RWPE2 (cell line): ENCODE measurements at regions not wholly inside any gene's neighbourhood (a gene's known extent, or its start where the extent isn't known, plus 50 kb on each side); places are given as distances from the start of the nearest gene placed in this dataset.

Experiments used
- ATAC-seq: fragments of 200-7000 bp; cut with Tn5 transposase; 3 replicates; pipeline ENCODE4 v1.9.1; 2021; ENCODE audit warnings: low read depth
- DNase-seq: peaks from one replicate; pipeline ENCODE4 v3.0.0-alpha.2; 2020; ENCODE audit warnings: low spot score
- H3K27ac ChIP-seq: fragments of 450-650 bp; 2 replicates; pipeline ENCODE4 v1.5.1; 2017; ENCODE audit warnings: mild to moderate bottlenecking; ENCODE audit not compliant: poor library complexity, severe bottlenecking
- H3K27me3 ChIP-seq: fragments of 250-450 bp; sonication (Bioruptor Pico); 2 replicates; pipeline ENCODE4 v1.5.1; 2021; ENCODE audit warnings: mild to moderate bottlenecking, moderate library complexity; ENCODE audit not compliant: insufficient read depth, poor library complexity, severe bottlenecking
- H3K36me3 ChIP-seq: fragments of 250-450 bp; sonication (Bioruptor Pico); 2 replicates; pipeline ENCODE4 v1.5.1; 2020; ENCODE audit warnings: low read depth, mild to moderate bottlenecking, moderate library complexity
- H3K4me1 ChIP-seq: fragments of 250-450 bp; sonication (Bioruptor Pico); 2 replicates; pipeline ENCODE4 v1.5.1; 2021; ENCODE audit warnings: mild to moderate bottlenecking, moderate library complexity; ENCODE audit not compliant: insufficient read depth, poor library complexity, severe bottlenecking
- H3K4me3 ChIP-seq: fragments of 250-450 bp; sonication (Bioruptor Pico); 2 replicates; pipeline ENCODE4 v1.5.1; 2021; ENCODE audit warnings: mild to moderate bottlenecking, moderate library complexity; ENCODE audit not compliant: severe bottlenecking
- H3K9me3 ChIP-seq: fragments of 250-450 bp; sonication (Bioruptor Pico); 2 replicates; pipeline ENCODE4 v1.5.1; 2021; ENCODE audit warnings: mild to moderate bottlenecking, moderate library complexity; ENCODE audit not compliant: severe bottlenecking
- CTCF ChIP-seq: fragments of 450-650 bp; IDR thresholded peaks from one replicate; pipeline ENCODE4 v1.5.1; 2017; ENCODE audit warnings: mild to moderate bottlenecking, moderate library complexity; ENCODE audit not compliant: poor library complexity, severe bottlenecking

GRCh38 chr3:96748139-96748538, 66.3 kb upstream of the EPHA6 start:
- Histone ChIP-seq H3K9me3 (no peaks in the 10 kb centered on the region), H3K4me3 (no peak overlapping the region), H3K4me1 (peaks cover 2% of the 10 kb centered on the region), H3K36me3 (no peaks in the 10 kb centered on the region), H3K27ac (no peak overlapping the region), H3K27me3 (no peaks in the 10 kb centered on the region)
- ATAC-seq = no peak
- no peak for DNase-seq
- TF ChIP-seq CTCF = no peak

GRCh38 chr3:96750094-96750767, 64.2 kb upstream of the EPHA6 start:
- Histone ChIP-seq H3K9me3 (no peaks in the 10 kb centered on the region), H3K27me3 (no peaks in the 10 kb centered on the region), H3K4me1 (peaks cover under 1% of the 10 kb centered on the region), H3K27ac (no peak overlapping the region), H3K4me3 (no peak overlapping the region), H3K36me3 (no peaks in the 10 kb centered on the region)
- ATAC-seq = no peak
- DNase-seq = no peak
- TF ChIP-seq CTCF = no peak

- no peak for DNase-seq
- no peak for TF ChIP-seq CTCF
- no peak for ATAC-seq
- H3K4me3 ChIP-seq = no peak overlapping the region
- H3K4me1 ChIP-seq = peaks cover 8% of the 10 kb centered on the region
- H3K27me3 ChIP-seq = no peaks in the 10 kb centered on the region
- no peak overlapping the region for H3K27ac ChIP-seq
- no peaks in the 10 kb centered on the region for H3K9me3 ChIP-seq
- no peaks in the 10 kb centered on the region for H3K36me3 ChIP-seq
Observed at GRCh38 chr3:96753124-96753523, 61.3 kb upstream of the EPHA6 start.

- no peak for DNase-seq
- TF ChIP-seq CTCF = no peak
- Histone ChIP-seq H3K4me3 (no peak overlapping the region), H3K27ac (no peak overlapping the region), H3K27me3 (no peaks in the 10 kb centered on the region), H3K9me3 (no peaks in the 10 kb centered on the region), H3K36me3 (no peaks in the 10 kb centered on the region), H3K4me1 (peaks cover 8% of the 10 kb centered on the region)
- no peak for ATAC-seq
Observed at GRCh38 chr3:96754128-96754527, 60.3 kb upstream of the EPHA6 start.

- no peak for TF ChIP-seq CTCF
- Histone ChIP-seq H3K9me3 (no peaks in the 10 kb centered on the region), H3K27me3 (peaks cover 2% of the 10 kb centered on the region), H3K4me3 (no peak overlapping the region), H3K36me3 (no peaks in the 10 kb centered on the region), H3K4me1 (peaks cover 8% of the 10 kb centered on the region), H3K27ac (no peak overlapping the region)
- ATAC-seq (no peak), DNase-seq (no peak)
Observed at GRCh38 chr3:96755519-96755918, 58.9 kb upstream of the EPHA6 start.
